ENCODE measurements at regions not wholly inside any gene's neighbourhood (a gene's known extent, or its start where the extent isn't known, plus 50 kb on each side); places are given as distances from the start of the nearest gene placed in this dataset.

DNA sequence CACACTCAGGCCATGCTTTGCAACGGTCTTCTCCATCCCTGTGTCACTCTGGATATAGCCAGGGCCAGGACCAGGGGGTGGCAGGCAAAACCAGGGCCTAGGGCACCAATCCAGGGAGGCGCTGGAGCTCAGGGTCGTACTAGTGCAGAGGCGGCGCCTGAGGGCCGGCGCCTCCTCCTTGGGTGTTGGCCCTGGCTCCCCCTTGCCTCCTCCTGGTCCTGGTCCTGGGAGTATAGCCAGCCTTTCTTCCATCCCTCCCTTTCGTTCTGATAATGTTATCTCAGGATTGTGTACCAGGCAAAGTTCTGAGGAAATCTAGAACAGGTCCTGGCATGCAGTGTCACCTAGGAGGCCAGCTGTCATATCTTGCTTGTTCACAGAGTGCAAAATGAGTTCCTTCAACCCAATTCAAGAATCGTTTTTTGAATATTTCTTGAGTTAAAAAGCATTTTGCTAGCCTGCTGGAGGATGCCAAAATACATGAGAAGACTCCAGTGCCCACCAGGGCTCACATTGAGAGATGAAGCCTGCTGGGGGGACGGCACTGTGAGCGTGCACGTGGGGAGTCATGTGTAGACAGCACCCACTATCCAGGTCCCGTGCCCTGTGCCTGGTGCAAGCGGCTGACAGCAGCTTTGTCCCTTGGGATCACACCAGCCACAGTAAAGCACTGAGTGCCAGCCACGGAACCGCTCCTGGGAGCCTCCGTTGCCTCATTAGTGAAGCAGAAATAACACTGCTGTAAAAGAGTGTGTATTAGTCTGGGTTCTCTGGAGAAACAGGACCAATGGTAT is 106.9 kb upstream of the C7orf33 start:
- ChIA-PET POLR2A (no interaction called here), CTCF (no interaction called here)
- Histone ChIP-seq H3K4me1 (ENCODE audit: control insufficient read depth, extremely low read depth, insufficient read depth, low read length) (no peaks in the 10 kb centered on the region), H3K36me3 (ENCODE audit: control insufficient read depth in 2 of 2, extremely low read depth in 1 of 2, insufficient read depth in 2 of 2, low read length in 2 of 2) (no peaks in the 10 kb centered on the region), H2AFZ (ENCODE audit: low read depth, low read length) (no peak overlapping the region), H3K9me1 (replicated peaks; ENCODE audit: control insufficient read depth, extremely low read depth, insufficient read depth, low read length) (no peaks in the 10 kb centered on the region), H3K9ac (replicated peaks; ENCODE audit: extremely low read depth, insufficient read depth, low read length) (no peak overlapping the region), H3K4me2 (ENCODE audit: insufficient read depth, low read length) (no peak overlapping the region), H4K20me1 (replicated peaks; ENCODE audit: control insufficient read depth, extremely low read depth, insufficient read depth, low read length) (no peaks in the 10 kb centered on the region), H3K9me3 (replicated peaks; ENCODE audit: control insufficient read depth, insufficient read depth, low read length) (no peaks in the 10 kb centered on the region), H3K27me3 (ENCODE audit: control insufficient read depth in 2 of 2, insufficient read depth in 2 of 2, low read length in 2 of 2) (no peaks in the 10 kb centered on the region), H3K79me2 (ENCODE audit: control insufficient read depth, insufficient read depth, low read length) (no peaks in the 10 kb centered on the region), H3K4me3 (replicated peaks in 1 of 3; ENCODE audit: insufficient read depth in 1 of 3, low read depth in 1 of 3, low read length in 3 of 3) (no peak overlapping the region), H3K27ac (ENCODE audit: insufficient read depth, low read depth, low read length) (no peak overlapping the region)
- DNase-seq (ENCODE audit: low read depth, low spot score) = no peak
- no peak for FAIRE-seq
- dilution Hi-C loops (cut with MboI; ENCODE audit: extremely low pct_ligation_motif_present, low sequenced_read_pairs) = no loop called here
- BruUV-seq (replicated peaks) = no TSS peak
- no peak for TF ChIP-seq FOS (IDR thresholded peaks at IDR 0.05; ENCODE audit: borderline replicate concordance, insufficient read depth, low read length)
- no peak for TF ChIP-seq POLR2A (IDR thresholded peaks at IDR 0.05; ENCODE audit: low read depth, low read length)
- no peak for TF ChIP-seq JUN (IDR thresholded peaks at IDR 0.05; ENCODE audit: borderline replicate concordance, insufficient read depth, insufficient read length, low read depth)
- TF ChIP-seq GATA2 (IDR thresholded peaks at IDR 0.05; ENCODE audit: insufficient read depth, insufficient read length, low read depth, low read length) = no peak
- no peak for TF ChIP-seq EZH2 (IDR thresholded peaks at IDR 0.05; ENCODE audit: borderline replicate concordance, low read depth, low read length, severe bottlenecking)
- TF ChIP-seq, protein P1, sequence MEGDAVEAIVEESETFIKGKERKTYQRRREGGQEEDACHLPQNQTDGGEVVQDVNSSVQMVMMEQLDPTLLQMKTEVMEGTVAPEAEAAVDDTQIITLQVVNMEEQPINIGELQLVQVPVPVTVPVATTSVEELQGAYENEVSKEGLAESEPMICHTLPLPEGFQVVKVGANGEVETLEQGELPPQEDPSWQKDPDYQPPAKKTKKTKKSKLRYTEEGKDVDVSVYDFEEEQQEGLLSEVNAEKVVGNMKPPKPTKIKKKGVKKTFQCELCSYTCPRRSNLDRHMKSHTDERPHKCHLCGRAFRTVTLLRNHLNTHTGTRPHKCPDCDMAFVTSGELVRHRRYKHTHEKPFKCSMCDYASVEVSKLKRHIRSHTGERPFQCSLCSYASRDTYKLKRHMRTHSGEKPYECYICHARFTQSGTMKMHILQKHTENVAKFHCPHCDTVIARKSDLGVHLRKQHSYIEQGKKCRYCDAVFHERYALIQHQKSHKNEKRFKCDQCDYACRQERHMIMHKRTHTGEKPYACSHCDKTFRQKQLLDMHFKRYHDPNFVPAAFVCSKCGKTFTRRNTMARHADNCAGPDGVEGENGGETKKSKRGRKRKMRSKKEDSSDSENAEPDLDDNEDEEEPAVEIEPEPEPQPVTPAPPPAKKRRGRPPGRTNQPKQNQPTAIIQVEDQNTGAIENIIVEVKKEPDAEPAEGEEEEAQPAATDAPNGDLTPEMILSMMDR (IDR thresholded peaks at IDR 0.05; ENCODE audit: extremely low read depth in 1 of 2, insufficient read depth in 1 of 2, low read depth in 1 of 2, low read length in 2 of 2) = no peak
- TF ChIP-seq, protein P2, sequence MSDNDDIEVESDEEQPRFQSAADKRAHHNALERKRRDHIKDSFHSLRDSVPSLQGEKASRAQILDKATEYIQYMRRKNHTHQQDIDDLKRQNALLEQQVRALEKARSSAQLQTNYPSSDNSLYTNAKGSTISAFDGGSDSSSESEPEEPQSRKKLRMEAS (IDR thresholded peaks at IDR 0.05; ENCODE audit: insufficient read depth, insufficient read length) = no peak
- no peak for TF ChIP-seq POLR2AphosphoS5 (IDR thresholded peaks at IDR 0.05; ENCODE audit: insufficient read depth, low read depth, low read length)
- no peak for TF ChIP-seq MYC (IDR thresholded peaks at IDR 0.05; ENCODE audit: low read depth, low read length)
- intact Hi-C loops (cut with micrococcal nuclease) = no loop called here

All from endothelial cell of umbilical vein (primary cell).